HG02763 (cell line): ENCODE measurements at regions not wholly inside any gene's neighbourhood (a gene's known extent, or its start where the extent isn't known, plus 50 kb on each side); places are given as distances from the start of the nearest gene placed in this dataset.
A peak's percentile ranks its signal among the peaks of the same experiment; 100 is the strongest.

Experiments used
- ATAC-seq: cut with Tn5 transposase; IDR thresholded peaks from one replicate; pipeline ENCODE4 v1.9.1; 2021; ENCODE audit warnings: mild to moderate bottlenecking, moderate library complexity; ENCODE audit not compliant: unreplicated experiment

DNA sequence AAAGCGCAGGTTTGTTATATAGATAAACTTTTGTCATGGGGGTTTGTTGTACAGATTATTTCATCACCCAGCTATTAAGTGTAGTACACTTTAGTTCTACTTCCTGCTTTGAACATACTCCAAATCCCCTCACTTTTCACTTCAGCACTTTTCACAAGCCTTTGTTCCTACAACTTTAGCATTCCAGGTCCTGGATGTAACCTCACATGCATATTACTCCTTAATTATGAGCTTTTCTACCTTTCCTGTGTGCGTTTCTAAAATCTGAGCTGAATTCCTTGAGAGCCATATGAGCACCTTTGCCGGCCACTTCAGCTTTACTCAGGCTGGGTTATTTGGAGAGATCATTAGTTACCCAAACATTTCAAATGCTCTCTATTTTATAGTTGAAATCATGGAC, 179.2 kb upstream of the TNFAIP3 start:
- no peak for ATAC-seq

DNA sequence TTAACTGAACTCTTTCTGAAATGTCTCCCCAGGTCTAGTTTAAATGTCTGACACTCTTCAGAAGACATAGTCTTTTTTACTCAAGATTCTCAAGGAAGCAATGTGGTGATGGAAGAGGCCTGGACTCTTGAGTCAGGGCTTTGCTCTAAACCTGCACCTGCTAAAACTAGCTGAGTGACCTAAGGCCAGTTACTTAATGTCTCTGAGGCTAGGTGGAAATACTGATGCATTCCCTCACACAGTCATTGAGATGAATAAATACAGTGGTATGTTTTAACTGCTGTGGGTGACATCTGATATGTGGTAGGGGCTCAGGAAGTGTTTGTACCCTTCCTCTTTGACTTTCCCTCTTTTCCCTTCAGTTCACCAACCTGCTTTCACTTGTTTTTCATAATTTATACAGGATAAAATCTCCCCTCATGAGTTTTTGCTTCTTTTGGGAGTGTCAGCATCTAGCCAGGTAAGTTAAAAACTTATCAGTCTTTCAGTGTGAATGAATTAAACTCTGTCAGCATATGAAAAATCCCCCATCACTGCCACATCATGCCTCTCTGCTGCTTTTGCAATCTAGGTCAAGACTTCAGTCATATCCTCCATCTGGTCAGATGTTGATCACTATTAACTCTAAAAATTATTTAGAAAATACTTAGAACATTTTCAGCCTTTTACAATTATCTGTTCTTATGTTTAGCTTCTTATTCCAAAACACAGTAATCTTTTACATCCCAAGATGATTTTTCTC, 178.7 kb upstream of the TNFAIP3 start:
- no peak for ATAC-seq

DNA sequence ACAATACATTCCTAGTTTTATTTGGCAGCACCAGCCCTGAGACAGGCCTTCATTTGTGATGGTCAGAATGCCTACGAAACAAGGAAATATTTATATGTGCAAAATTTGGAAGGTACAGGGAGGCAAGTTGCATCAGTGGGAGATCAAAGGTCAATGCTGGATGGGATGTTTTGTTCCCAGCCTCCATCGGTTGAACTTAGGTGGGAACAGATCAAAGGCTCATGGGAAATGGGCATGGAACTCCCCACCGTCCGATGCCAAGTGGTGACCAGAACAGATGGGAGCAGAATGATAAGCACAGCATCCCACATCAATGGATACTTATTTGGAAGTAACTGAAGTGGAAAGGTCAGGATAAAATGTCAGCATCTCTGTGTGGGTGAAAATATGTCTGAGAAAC, 177.7 kb upstream of the TNFAIP3 start:
- no peak for ATAC-seq

DNA sequence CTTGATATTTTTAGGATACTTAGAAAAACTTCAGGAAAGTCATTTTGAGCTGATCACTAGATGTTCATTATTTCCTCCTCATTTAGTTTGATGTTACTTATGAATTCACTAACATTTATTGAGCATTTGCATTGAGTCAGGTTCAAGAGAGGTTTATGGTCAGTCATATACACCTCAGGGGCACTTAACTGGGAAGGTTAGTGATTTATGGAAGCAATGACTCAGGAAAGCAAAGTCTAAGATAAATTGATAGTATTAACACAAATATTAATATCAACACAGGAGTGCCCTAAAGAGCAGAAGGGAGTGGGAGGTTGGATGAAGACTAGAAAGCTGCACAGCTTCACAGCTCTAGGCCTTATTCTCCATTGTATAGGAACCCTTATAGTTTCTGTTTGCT, 177.0 kb upstream of the TNFAIP3 start:
- no peak for ATAC-seq

DNA sequence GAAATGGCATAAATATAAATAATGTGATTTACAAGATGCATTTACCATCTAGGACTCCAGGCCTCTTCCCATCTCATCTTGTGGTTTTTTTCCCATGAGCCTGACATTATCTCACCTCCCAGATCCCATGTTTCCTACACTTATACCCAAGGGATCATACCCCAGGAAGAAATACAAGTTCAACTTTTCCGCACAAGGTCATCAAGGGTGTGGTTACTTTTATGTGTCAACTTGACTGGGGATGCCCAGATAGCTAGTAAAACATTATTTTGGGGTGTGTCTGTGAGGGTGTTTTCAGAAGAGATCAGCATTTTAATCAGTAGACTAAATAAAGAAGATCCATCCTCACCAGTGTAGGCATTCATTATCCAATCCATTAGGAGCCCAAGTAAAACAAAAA, 176.3 kb upstream of the TNFAIP3 start:
- ATAC-seq, result no peak

DNA sequence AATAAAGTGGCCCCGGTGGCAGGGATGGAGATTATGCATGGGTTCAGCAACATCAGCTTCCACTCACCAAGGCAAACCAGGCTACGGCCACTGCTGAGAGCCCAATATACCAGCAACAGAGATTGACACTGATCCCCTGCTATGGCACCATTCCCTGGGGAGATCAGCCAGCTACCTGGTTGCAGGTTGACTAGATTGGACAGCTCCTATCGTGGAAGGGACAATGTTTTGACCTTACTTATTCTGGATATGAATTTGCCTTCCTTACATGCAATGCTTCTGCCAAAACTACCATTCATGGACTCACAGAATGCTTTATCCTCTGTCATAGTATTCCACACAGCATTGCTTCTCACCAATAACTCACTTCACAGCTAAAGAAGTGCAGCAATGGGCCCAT, 174.8 kb upstream of the TNFAIP3 start:
- no peak for ATAC-seq

DNA sequence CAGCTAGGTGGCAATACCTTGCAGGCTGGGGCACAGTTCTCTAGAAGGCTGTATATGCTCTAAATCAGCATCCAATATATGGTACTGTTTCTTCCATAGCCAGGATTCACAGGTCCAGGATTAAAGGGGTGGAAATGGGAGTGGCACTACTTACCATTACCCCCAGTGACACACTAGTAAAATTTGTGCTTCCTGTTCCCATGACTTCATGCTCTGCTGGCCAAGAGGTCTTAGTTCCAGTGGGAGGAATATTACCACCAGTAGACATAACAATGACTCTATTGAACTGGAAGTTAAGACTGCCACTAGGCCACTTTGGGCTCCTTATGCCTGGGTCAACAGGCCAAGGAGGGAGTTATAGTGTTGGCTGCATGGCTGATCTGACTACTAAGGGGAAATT, 174.3 kb upstream of the TNFAIP3 start:
- no peak for ATAC-seq

DNA sequence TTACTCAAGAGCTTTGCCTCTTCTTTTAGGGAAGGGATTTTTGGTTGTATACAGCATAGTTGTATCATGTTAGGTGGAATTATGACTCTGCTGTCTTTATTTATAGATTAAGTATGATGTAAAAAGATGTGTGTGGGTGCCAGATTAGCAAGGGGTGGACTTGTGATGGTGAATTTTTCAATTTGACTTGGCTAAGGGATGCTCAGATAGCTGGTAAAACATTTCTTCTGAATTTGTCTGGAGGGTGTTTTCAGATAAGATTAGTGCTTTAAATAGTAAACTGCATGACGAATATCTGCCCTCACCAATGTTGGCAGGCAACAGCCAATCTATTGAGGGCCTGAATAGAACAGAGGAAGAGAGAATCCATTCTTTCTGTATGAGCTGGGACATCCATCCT, 173.3 kb upstream of the TNFAIP3 start:
- no peak for ATAC-seq

DNA sequence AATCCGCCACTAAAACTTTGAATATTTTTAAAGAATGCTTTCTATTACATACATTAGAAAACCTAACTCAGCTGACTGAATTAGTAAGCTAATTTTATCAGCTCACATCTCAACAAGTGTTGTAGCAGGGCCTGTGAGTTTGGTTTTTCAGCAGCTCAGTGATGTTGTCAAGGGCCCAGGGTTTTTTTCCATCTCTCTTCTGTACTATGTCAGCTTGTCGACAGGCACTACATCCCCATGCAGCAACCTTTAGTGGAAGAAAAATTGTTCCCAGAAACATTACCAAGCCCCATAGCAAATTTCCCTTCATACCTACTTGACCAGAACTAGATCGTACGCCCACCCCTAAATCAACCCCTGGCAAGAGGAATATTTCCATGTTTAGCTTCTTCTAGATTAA, 170.3 kb upstream of the TNFAIP3 start:
- no peak for ATAC-seq

DNA sequence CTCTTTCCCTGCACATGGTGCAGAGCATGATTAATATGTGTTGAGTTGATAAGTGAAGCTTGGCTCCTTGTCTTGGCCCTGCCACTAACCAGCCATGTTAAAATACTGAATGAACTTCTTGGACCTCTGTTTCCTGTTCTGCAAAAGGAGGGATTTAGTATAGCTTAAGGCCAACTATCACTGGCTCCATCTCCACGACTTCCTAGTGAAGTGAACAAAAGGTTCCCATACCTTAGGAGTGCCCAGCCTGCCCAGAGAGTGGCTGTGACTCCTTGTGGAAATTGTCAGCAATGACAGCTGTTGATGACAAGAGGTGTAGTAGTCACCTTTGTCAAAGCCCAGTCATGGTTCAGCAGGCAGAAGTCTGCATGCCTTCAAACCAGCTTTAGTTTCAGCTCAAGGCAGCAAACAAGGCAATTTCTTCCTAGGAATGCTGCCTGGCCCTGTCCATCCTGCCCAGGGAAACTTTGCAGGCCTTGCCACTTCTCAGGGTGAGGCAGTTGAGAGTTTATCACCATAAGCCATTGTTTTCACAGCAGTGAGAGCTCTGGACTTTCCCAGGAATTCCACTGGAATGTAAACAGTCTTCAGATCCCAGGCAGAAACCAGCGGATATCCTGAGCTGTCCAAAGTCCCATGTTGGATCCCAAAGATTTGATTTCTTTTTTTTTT, 169.7 kb upstream of the TNFAIP3 start:
- ATAC-seq, result peak; percentile 62

DNA sequence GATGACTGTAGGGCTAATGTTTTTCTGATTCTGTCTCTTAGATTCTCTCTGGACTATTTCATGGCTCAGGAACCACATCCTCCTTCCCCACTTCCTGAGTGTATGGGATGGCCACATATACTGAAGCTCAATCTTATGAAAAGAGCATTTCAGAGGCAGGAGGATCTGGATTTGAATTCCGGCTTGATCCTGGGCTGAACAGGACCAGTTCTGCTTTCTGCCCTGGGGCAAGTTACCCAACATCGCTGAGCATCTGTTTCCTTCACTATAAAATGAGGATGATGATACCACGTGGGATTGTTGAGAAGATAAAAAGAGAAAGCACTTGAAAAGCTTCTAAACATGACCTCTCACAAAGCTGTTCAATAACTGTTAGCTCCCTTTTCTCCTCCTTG, 168.4 kb upstream of the TNFAIP3 start:
- no peak for ATAC-seq

DNA sequence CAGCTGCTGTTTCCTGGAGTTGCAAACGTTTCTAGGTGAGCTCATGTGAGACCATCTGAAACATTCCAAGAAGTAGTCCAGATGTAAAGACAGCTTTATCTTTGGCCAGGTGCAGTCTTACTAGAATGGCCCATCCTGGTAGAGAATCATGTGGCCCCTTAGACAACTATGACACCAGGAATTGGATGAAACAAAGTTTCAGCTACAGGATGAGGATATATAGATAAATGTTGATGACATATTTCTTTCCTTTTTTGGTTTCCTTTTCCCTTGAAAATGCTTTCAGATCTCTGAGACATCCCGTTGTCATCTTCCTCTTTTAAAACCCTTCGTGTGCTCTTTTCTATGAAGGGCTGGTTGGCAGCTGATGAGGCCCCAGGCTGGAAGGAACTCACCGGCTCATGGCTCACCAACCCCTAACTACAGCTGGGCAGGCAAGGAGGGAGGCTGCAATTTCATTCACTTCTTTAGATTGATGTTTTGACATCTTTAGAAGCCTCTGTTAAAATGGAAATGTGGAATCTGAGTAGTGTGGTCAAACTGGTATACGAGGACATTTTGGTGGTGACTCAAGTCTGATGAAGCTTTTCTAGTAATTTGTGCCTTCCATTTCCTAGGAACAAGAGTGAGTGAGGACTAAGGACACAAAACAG, 167.9 kb upstream of the TNFAIP3 start:
- no peak for ATAC-seq

DNA sequence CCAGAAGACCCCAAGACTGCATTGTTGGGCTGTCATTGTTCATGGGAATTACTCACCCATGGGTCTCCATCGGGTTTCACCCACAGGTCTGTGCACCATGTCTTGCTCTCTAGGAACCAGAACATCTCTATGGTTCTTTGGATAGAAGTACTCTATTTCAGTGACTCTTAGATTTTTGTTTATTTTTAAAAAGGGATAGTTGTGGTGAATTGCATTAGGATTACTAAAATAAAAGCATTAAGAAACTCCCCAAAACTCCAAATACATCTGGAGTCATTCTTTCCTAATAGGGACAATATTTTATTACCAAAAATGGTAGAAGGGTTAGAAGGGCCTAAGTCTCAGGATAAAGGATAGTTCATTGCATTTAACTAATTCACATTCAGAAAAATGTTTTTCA, 166.9 kb upstream of the TNFAIP3 start:
- no peak for ATAC-seq

DNA sequence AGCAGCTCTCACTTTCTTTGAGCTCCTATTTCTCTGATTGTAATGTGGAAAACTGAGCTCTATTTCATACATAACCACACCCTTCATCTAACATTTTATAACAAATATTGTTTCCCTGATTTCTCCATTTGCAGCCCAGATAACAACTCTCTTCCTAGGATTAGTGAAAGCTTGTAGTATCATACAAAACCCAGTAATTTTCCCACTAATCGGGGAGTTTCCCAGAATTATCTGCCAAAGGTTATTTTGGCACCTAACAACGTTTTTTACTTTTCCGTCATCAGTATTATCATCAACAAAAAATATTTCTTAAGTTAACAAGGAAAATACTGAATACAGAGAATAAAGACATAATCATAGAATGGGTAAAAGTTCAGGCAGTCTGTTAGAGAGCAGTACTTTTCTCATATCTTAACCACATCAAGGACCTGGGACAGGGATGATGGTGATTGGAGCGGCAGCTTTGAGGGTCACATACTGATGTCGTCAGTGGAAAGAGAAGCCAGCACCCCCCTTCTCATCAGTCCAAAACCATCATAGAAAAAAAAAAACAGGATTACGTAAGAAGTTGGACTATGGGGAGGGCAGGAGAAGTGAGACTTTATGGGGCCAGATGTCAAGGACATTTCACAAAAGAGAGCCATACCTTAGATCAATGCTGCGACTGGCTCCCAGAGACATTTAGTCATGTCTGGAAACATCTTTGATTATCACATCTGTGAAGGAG, 166.1 kb upstream of the TNFAIP3 start:
- ATAC-seq, result no peak

DNA sequence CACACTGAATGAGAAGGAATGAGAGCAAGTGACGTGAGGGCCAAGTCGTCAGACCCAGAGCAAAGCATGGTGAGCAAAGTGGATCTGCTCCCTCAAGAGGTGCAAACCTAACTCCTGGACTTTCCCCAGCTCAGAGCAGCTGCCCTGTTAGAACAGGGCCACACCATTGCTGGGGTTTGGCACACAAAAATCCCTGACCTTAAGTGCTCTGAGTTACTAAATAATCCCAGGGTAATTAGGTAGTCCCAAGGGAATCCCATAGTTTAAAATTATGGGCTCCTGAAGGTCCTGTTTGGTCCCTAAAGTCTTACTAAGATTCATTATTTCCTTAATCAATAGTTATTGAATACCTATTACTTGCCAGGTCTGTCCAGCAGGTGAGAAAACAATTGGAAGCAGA, 165.1 kb upstream of the TNFAIP3 start:
- ATAC-seq, result no peak

DNA sequence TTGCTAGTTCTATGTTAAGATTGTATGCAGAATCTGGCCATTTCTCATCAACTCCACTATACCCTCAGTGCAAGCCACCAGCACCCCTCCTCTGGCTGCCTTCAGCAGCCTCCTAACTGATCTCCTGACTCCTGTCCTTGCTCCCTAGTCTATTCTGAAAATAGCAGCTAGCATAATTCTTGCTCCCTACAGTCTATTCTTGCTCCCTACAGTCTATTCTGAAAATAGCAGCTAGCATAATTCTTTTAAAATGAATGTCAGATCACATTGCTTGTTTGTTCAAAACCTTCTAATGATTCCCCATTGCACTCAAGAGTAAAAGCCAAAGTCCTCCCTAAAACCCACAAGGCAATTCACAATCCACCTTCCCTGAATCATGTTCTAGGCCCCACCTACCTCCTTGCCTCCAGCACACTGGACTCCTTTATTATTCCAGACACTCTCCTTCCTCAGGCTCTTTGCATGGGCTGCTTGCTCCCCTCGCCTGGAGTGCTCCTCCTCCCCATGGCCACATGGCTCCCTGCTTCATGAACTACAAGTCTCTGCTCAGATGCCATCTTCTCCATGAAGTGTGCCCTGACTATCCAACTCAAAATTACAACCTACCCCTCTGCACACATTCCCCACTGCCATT, 164.2 kb upstream of the TNFAIP3 start:
- no peak for ATAC-seq

DNA sequence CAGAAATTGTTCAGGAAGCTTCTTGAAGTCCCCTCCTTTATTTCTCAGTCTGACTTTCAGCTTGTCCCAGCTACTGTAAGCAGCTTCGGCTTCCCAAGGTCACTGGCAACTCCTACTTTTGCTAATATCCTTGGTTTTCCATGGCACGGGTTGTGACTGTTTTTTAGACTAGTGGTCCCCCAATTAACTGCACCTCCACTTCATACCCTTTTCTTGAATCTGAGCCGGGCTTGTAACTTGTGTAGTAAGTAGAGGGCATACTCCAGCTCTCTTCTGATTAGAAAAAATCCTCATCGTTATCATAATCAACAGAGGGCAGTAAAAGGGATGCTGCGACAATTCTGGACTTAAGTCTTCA, 162.3 kb upstream of the TNFAIP3 start:
- no peak for ATAC-seq

DNA sequence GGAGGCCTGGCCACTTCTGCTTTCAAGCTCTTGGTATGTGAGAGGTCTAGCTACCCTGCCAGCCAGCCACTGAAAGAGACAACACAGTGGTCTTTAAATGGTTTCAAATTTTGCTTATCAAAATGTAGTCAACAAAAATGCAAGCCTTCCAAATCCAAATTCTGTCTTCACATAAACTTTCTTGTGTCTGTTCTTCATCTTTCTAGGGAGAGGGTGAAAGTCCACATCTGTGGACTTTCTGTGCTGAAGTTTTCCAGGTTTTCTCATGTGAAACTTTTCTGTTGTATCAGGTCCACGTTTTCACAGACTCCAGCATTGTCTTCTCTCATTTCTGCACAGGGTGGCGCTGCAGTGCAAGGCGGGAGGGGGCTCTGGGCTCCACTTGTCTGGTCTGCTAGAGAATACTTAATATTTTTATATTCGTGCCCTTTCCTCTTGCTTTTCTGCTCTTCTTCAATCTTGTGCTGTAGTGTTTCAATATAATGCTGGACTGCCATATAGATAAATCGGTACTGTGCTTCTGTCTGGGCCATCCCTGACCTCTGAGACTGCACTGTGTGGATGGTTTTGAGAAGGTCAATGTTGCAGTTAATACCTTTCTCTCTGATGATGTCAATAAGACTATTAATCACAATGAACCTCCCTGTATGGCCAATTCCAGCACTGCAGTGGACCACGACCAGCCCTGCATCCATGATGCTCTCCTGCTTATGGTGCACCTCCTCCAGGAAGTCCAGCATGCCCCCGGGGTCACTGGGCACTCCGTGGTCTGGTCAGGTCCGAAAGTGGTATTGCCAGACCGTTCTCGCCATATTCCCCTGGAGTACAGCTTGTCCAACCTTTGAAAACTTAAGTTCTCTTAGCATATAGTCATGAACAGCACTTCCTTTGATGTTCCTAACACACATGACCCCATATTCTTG, 161.6 kb upstream of the TNFAIP3 start:
- no peak for ATAC-seq

DNA sequence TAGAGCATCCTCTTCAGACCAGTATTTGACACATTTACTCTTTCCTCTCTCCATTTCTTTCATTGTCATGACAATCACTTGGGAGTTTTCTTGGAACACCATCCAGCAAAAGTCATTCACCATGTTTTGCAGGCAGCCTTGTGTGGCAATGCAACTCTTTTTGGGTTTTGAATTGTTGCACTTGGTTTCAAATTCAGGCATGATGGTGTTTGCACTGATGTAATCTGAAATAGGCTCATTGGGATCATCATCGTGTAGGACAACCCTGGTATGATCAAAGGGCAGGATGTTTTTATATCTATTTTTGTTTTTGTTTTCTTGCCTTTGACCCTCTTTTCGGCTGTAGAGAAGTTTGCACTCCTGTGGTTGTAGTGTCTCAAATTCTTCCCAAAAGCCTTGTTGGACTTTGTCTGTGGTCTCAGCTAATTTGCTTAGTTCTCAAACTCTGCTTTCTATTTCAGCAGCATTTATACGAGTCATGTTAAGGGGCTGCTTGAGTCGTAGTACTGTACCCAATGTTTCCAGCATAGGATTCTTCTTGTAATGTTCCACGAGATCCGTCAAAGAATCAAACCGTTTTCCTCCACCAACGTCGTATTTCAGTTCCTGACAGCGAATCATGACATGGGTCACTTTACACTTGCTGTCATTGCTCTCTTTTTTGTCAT, 160.8 kb upstream of the TNFAIP3 start:
- ATAC-seq, result no peak
